ENCODE measurements at regions not wholly inside any gene's neighbourhood (a gene's known extent, or its start where the extent isn't known, plus 50 kb on each side); places are given as distances from the start of the nearest gene placed in this dataset.

DNA sequence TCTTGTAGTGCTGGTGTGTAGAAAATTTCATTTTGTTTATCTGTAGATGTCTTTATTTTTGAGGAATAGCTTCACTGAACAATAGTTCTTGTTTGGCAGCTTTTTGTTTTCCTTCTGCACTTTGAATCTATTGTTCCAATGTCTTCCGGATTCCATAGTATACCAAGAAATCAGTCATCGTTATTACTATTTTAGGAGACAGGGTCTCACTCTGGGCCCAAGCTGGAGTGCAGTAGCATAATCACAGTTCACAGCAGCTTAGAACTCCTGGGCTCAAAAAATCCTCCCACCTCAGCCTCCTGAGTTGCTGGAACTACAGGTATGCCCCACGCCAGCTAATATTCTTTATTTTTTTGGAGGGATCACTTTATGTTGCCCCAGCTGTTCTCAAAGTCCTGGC lies 67.7 kb upstream of the RGS2 start:
- H3K23ac ChIP-seq (ENCODE audit: insufficient read length): no peak overlapping the region
- ChIA-PET POLR2A (ENCODE audit: partially characterized antibody) (no interaction called here), CTCF (ENCODE audit: partially characterized antibody) (interaction anchor here (0.8 kb wide), 1 partner anchor 48 kb away, joined by 3 read pairs; no protein-coding TSS in a partner anchor)
- no peak overlapping the region for H2BK20ac ChIP-seq (ENCODE audit: low read length)
- DNase-seq (ENCODE audit: low read depth in 1 of 2, low spot score in 2 of 2) (no peak), FAIRE-seq (no peak)
- no peaks in the 10 kb centered on the region for H3K4me1 ChIP-seq (replicated peaks in 1 of 4; ENCODE audit: control insufficient read depth in 3 of 4, insufficient read depth in 4 of 4, low read length in 3 of 4)
- H2BK120ac ChIP-seq (replicated peaks; ENCODE audit: low read depth, low read length): no peak overlapping the region
- no peak overlapping the region for H3K4me3 ChIP-seq (ENCODE audit: extremely low read depth in 1 of 4, insufficient read depth in 2 of 4, low read depth in 3 of 4, low read length in 4 of 4)
- H3K56ac ChIP-seq (replicated peaks; ENCODE audit: insufficient read length, low read depth, low read length): no peak overlapping the region
- no peak overlapping the region for H3K18ac ChIP-seq (ENCODE audit: extremely low read depth, low read length)
- no peak overlapping the region for H4K5ac ChIP-seq (ENCODE audit: insufficient read length, low read depth, low read length)
- no peak overlapping the region for H2BK5ac ChIP-seq (ENCODE audit: low read depth, low read length)
- no peaks in the 10 kb centered on the region for H3K27me3 ChIP-seq (replicated peaks in 1 of 4; ENCODE audit: control insufficient read depth in 3 of 4, extremely low read depth in 1 of 4, insufficient read depth in 3 of 4, low read length in 3 of 4)
- no peak overlapping the region for H2AFZ ChIP-seq (ENCODE audit: low read length)
- no peak overlapping the region for H2BK12ac ChIP-seq (ENCODE audit: low read depth, low read length)
- no peak overlapping the region for H3K27ac ChIP-seq (ENCODE audit: low read depth, low read length)
- H4K8ac ChIP-seq (ENCODE audit: extremely low read depth, insufficient read depth, low read length): no peak overlapping the region
- no peak overlapping the region for H3K4me2 ChIP-seq (ENCODE audit: insufficient read depth in 1 of 2, low read depth in 2 of 2, low read length in 2 of 2)
- no peak overlapping the region for H2AK5ac ChIP-seq (ENCODE audit: low read depth, low read length)
- WGBS, 2 experiments (ENCODE audit: extremely low coverage in 1 of 2, insufficient coverage in 1 of 2, insufficient read length in 1 of 2, insufficient replicate concordance in 2 of 2, low coverage in 1 of 2, low lambda C conversion rate in 2 of 2, missing lambda C conversion rate in 1 of 2): 95% methylated on average over 3 of the region's 3 CpGs; no CpG with 5 or more reads in 1 of the 2 experiments
- H4K91ac ChIP-seq (replicated peaks; ENCODE audit: insufficient read length, low read length): no peak overlapping the region
- no peak overlapping the region for H3K9ac ChIP-seq (replicated peaks in 1 of 4; ENCODE audit: extremely low read depth in 1 of 4, low read depth in 3 of 4, low read length in 3 of 4)
- no peaks in the 10 kb centered on the region for H3K9me3 ChIP-seq (ENCODE audit: insufficient read depth in 2 of 2, low read depth in 1 of 2, low read length in 1 of 2)
- H3K79me2 ChIP-seq (ENCODE audit: control insufficient read depth in 1 of 2, insufficient read depth in 2 of 2, low read length in 2 of 2): no peaks in the 10 kb centered on the region
- H4K20me1 ChIP-seq (replicated peaks in 1 of 2; ENCODE audit: control insufficient read depth in 1 of 2, insufficient read depth in 2 of 2, low read length in 2 of 2): no peaks in the 10 kb centered on the region
- H2BK15ac ChIP-seq (ENCODE audit: low read length): no peak overlapping the region
- H3K23me2 ChIP-seq (ENCODE audit: low read depth, low read length): no peaks in the 10 kb centered on the region
- no peaks in the 10 kb centered on the region for H3K36me3 ChIP-seq (ENCODE audit: control insufficient read depth in 2 of 4, insufficient read depth in 4 of 4, low read length in 3 of 4)
- no peak overlapping the region for H3K14ac ChIP-seq (ENCODE audit: insufficient read length)
- no peaks in the 10 kb centered on the region for H3K79me1 ChIP-seq (ENCODE audit: low read depth, low read length)
- H3K4ac ChIP-seq (replicated peaks; ENCODE audit: insufficient read length, low read depth, low read length): no peak overlapping the region
- TF ChIP-seq CHD2 (IDR thresholded peaks at IDR 0.05; ENCODE audit: low read length) (no peak), BRCA1 (IDR thresholded peaks at IDR 0.05; ENCODE audit: low read depth, low read length) (no peak), RNF2 (IDR thresholded peaks at IDR 0.05; ENCODE audit: borderline replicate concordance, low read depth, low read length, missing control alignments, poor library complexity, severe bottlenecking) (no peak), FOSL1 (IDR thresholded peaks at IDR 0.05; ENCODE audit: insufficient read depth, low read depth, low read length) (no peak), SIRT6 (IDR thresholded peaks at IDR 0.05; ENCODE audit: low read length) (no peak), MAFK (IDR thresholded peaks at IDR 0.05; ENCODE audit: low read depth, low read length) (no peak)

Measured in H1 (cell line).